Cardiac muscle cell (in vitro differentiated cells and primary cell): ENCODE measurements at regions not wholly inside any gene's neighbourhood (a gene's known extent, or its start where the extent isn't known, plus 50 kb on each side); places are given as distances from the start of the nearest gene placed in this dataset.

Experiments used
- DNase-seq, 2 donors: peaks; one replicate each; pipeline versions ENCODE4 v3.0.0 to v3.0.0-alpha.2; 2010 to 2017; ENCODE audit warnings: low read depth in 1 of 2, low spot score in 1 of 2
- H3K27ac ChIP-seq: fragments of 200-600 bp; sonication (generic); 2 replicates; pipeline ENCODE4 v1.5.1; 2016
- H3K27me3 ChIP-seq: fragments of 200-600 bp; sonication (generic); 2 replicates; pipeline ENCODE4 v1.6.0; 2016; ENCODE audit warnings: control low read depth
- H3K36me3 ChIP-seq: fragments of 200-600 bp; sonication (generic); 2 replicates; pipeline ENCODE4 v1.5.1; 2016; ENCODE audit warnings: control low read depth
- H3K4me1 ChIP-seq: fragments of 200-600 bp; sonication (generic); 2 replicates; pipeline ENCODE4 v1.8.1; 2017; ENCODE audit warnings: low read depth, mild to moderate bottlenecking, mixed run types
- H3K4me3 ChIP-seq: fragments of 200-600 bp; sonication (generic); 2 replicates; pipeline ENCODE4 v1.5.1; 2016; ENCODE audit warnings: mild to moderate bottlenecking
- H3K9me3 ChIP-seq: fragments of 200-600 bp; sonication (generic); 2 replicates; pipeline ENCODE4 v1.5.1; 2017; ENCODE audit warnings: low read depth, mild to moderate bottlenecking, control low read depth
- CTCF ChIP-seq: IDR thresholded peaks from 2 replicates; pipeline ENCODE4 v1.5.1; 2012; ENCODE audit warnings: low read depth, mild to moderate bottlenecking, low read length

GRCh38 chr12:124080649-124081048 is 107.6 kb downstream of the ZNF664 start:
- DNase-seq: no peak
- H3K36me3 ChIP-seq: no peaks in the 10 kb centered on the region
- no peak for TF ChIP-seq CTCF
- H3K4me3 ChIP-seq: no peak overlapping the region
- no peaks in the 10 kb centered on the region for H3K9me3 ChIP-seq
- H3K4me1 ChIP-seq: no peaks in the 10 kb centered on the region
- no peak overlapping the region for H3K27ac ChIP-seq
- no peaks in the 10 kb centered on the region for H3K27me3 ChIP-seq

- TF ChIP-seq CTCF: no peak
- no peak overlapping the region for H3K27ac ChIP-seq
- H3K4me1 ChIP-seq: no peaks in the 10 kb centered on the region
These were observed 109.0 kb downstream of the ZNF664 start for GRCh38 chr12:124082012-124082411.

GRCh38 chr12:124082687-124083086 is 109.7 kb downstream of the ZNF664 start:
- no peaks in the 10 kb centered on the region for H3K36me3 ChIP-seq
- H3K27me3 ChIP-seq: no peaks in the 10 kb centered on the region
- no peak for DNase-seq
- no peak for TF ChIP-seq CTCF
- no peaks in the 10 kb centered on the region for H3K9me3 ChIP-seq
- no peak overlapping the region for H3K4me3 ChIP-seq
- no peaks in the 10 kb centered on the region for H3K4me1 ChIP-seq
- no peak overlapping the region for H3K27ac ChIP-seq

More at GRCh38 chr12:124082012-124082411, 109.0 kb downstream of the ZNF664 start:
- DNase-seq: no peak
- Histone ChIP-seq H3K36me3 (no peaks in the 10 kb centered on the region), H3K9me3 (no peaks in the 10 kb centered on the region), H3K27me3 (no peaks in the 10 kb centered on the region), H3K4me3 (no peak overlapping the region)

- Histone ChIP-seq H3K4me1 (no peaks in the 10 kb centered on the region), H3K9me3 (no peaks in the 10 kb centered on the region), H3K4me3 (no peak overlapping the region), H3K36me3 (no peaks in the 10 kb centered on the region), H3K27ac (no peak overlapping the region), H3K27me3 (no peaks in the 10 kb centered on the region)
- no peak for DNase-seq
- no peak for TF ChIP-seq CTCF
These were observed 110.7 kb downstream of the ZNF664 start for GRCh38 chr12:124083708-124084107.

- no peaks in the 10 kb centered on the region for H3K4me1 ChIP-seq
- H3K27ac ChIP-seq: no peak overlapping the region
- H3K27me3 ChIP-seq: no peaks in the 10 kb centered on the region
- no peak overlapping the region for H3K4me3 ChIP-seq
- no peaks in the 10 kb centered on the region for H3K9me3 ChIP-seq
- TF ChIP-seq CTCF: no peak
- no peak for DNase-seq
- H3K36me3 ChIP-seq: no peaks in the 10 kb centered on the region
These were observed 112.6 kb downstream of the ZNF664 start for GRCh38 chr12:124085419-124086296.
